OCI-LY1 (cell line): ENCODE measurements at regions not wholly inside any gene's neighbourhood (a gene's known extent, or its start where the extent isn't known, plus 50 kb on each side); places are given as distances from the start of the nearest gene placed in this dataset.

Experiments used
- H2AFZ ChIP-seq: fragments of 200-600 bp; sonication (generic), shearing (Covaris generic); 2 replicates; pipeline ENCODE4 v1.6.0; 2014; ENCODE audit warnings: antibody characterized with exemption, mild to moderate bottlenecking, low read length
- H3F3A ChIP-seq: fragments of 200-600 bp; sonication (generic), shearing (Covaris generic); 2 replicates; pipeline ENCODE4 v1.6.0; 2014; ENCODE audit warnings: mild to moderate bottlenecking, antibody characterized with exemption, low read length, moderate library complexity; ENCODE audit not compliant: insufficient read depth
- H3K27ac ChIP-seq: fragments of 200-600 bp; sonication (generic); 2 replicates; pipeline ENCODE4 v1.5.1; 2014; ENCODE audit warnings: low read length, mixed run types, mild to moderate bottlenecking, low read depth; ENCODE audit not compliant: poor library complexity, severe bottlenecking
- H3K27me3 ChIP-seq: fragments of 200-600 bp; sonication (generic); 2 replicates; pipeline ENCODE4 v1.6.0; 2014; ENCODE audit warnings: antibody characterized with exemption, mild to moderate bottlenecking, low read length, moderate library complexity; ENCODE audit not compliant: insufficient read depth
- H3K36me3 ChIP-seq: fragments of 200-600 bp; sonication (generic); 2 replicates; pipeline ENCODE4 v1.6.1; 2014; ENCODE audit warnings: mild to moderate bottlenecking, antibody characterized with exemption, low read length, moderate library complexity, mixed read lengths; ENCODE audit not compliant: insufficient read depth
- H3K4me1 ChIP-seq: fragments of 200-600 bp; sonication (generic); 2 replicates; pipeline ENCODE4 v1.5.1; 2014; ENCODE audit warnings: mild to moderate bottlenecking, low read length, moderate library complexity; ENCODE audit not compliant: insufficient read depth, severe bottlenecking
- H3K4me2 ChIP-seq: fragments of 200-600 bp; sonication (generic), shearing (Covaris generic); 2 replicates; pipeline ENCODE4 v1.6.1; 2014; ENCODE audit warnings: low read length
- H3K4me3 ChIP-seq: fragments of 200-600 bp; sonication (generic); 2 replicates; pipeline ENCODE4 v1.5.1; 2014; ENCODE audit warnings: low read length, low read depth, mild to moderate bottlenecking, mixed read lengths; ENCODE audit not compliant: poor library complexity, severe bottlenecking
- H3K79me2 ChIP-seq: fragments of 200-600 bp; shearing (Covaris generic); 2 replicates; pipeline ENCODE4 v1.6.1; 2016; ENCODE audit warnings: mixed run types, low read length, mixed read lengths; ENCODE audit not compliant: insufficient read depth
- H3K9ac ChIP-seq: fragments of 200-600 bp; sonication (generic), shearing (Covaris generic); 2 replicates; pipeline ENCODE4 v1.6.1; 2014; ENCODE audit warnings: mild to moderate bottlenecking, low read length, mixed read lengths
- H3K9me2 ChIP-seq: fragments of 200-600 bp; sonication (generic), shearing (Covaris generic); 2 replicates; pipeline ENCODE4 v1.6.1; 2014; ENCODE audit warnings: low read depth, mild to moderate bottlenecking, low read length, mixed read lengths
- H3K9me3 ChIP-seq: fragments of 200-600 bp; shearing (Covaris generic); 2 replicates; pipeline ENCODE4 v1.6.1; 2014; ENCODE audit warnings: low read length, mixed read lengths
- H4K20me1 ChIP-seq: fragments of 200-600 bp; sonication (generic), shearing (Covaris generic); 2 replicates; pipeline ENCODE4 v1.6.0; 2016; ENCODE audit warnings: mild to moderate bottlenecking, low read length; ENCODE audit not compliant: insufficient read depth
- CTCF ChIP-seq: fragments of 200-600 bp; sonication (generic), shearing (Covaris generic); IDR thresholded peaks from 2 replicates; pipeline ENCODE4 v1.5.1; 2017; ENCODE audit warnings: mild to moderate bottlenecking, antibody characterized with exemption, low read length, moderate library complexity, mixed read lengths
- EZH2 ChIP-seq: fragments of 200-600 bp; sonication (generic), shearing (Covaris generic); IDR thresholded peaks from 2 replicates; pipeline ENCODE4 v1.8.0; 2017; ENCODE audit warnings: borderline replicate concordance, mixed run types, mild to moderate bottlenecking, antibody characterized with exemption, low read length, moderate library complexity, mixed read lengths

GRCh38 chr1:218507355-218508002, 162.3 kb downstream of the TGFB2 start:
- no peaks in the 10 kb centered on the region for H3K9me2 ChIP-seq

GRCh38 chr1:218510153-218510772, 165.1 kb downstream of the TGFB2 start:
- Histone ChIP-seq H2AFZ (no peak overlapping the region), H3K9ac (no peak overlapping the region), H3K27me3 (no peaks in the 10 kb centered on the region), H3K79me2 (no peaks in the 10 kb centered on the region), H3K4me3 (no peak overlapping the region), H3K9me3 (0 out of 2 replicates have a peak, but pooled peaks cover 2% of the 10 kb centered on the region), H3F3A (no peaks in the 10 kb centered on the region), H3K36me3 (no peaks in the 10 kb centered on the region), H3K4me1 (no peaks in the 10 kb centered on the region), H3K9me2 (no peaks in the 10 kb centered on the region), H3K27ac (no peak overlapping the region), H3K4me2 (no peak overlapping the region), H4K20me1 (no peaks in the 10 kb centered on the region)
- TF ChIP-seq EZH2, result no peak
- TF ChIP-seq CTCF, result no peak

More at GRCh38 chr1:218507355-218508002, 162.3 kb downstream of the TGFB2 start:
- H3K27me3 ChIP-seq, result no peaks in the 10 kb centered on the region
- H3K79me2 ChIP-seq, result no peaks in the 10 kb centered on the region
- H3F3A ChIP-seq, result no peaks in the 10 kb centered on the region
- 0 out of 2 replicates have a peak, but pooled peaks cover 2% of the 10 kb centered on the region for H3K9me3 ChIP-seq
- H3K4me2 ChIP-seq, result no peak overlapping the region
- H3K4me3 ChIP-seq, result no peak overlapping the region
- H2AFZ ChIP-seq, result no peak overlapping the region
- no peak for TF ChIP-seq CTCF
- TF ChIP-seq EZH2, result no peak
- H3K4me1 ChIP-seq, result no peaks in the 10 kb centered on the region
- no peak overlapping the region for H3K27ac ChIP-seq
- no peak overlapping the region for H3K9ac ChIP-seq
- H4K20me1 ChIP-seq, result no peaks in the 10 kb centered on the region
- H3K36me3 ChIP-seq, result no peaks in the 10 kb centered on the region

GRCh38 chr1:218513328-218513727, 168.2 kb downstream of the TGFB2 start:
- no peaks in the 10 kb centered on the region for H3K4me1 ChIP-seq
- no peaks in the 10 kb centered on the region for H3K79me2 ChIP-seq
- no peak overlapping the region for H2AFZ ChIP-seq
- H3K27ac ChIP-seq, result no peak overlapping the region
- H3K9ac ChIP-seq, result no peak overlapping the region
- no peaks in the 10 kb centered on the region for H3K36me3 ChIP-seq
- H3K9me2 ChIP-seq, result no peaks in the 10 kb centered on the region
- no peak overlapping the region for H3K4me2 ChIP-seq
- no peaks in the 10 kb centered on the region for H3K27me3 ChIP-seq
- no peaks in the 10 kb centered on the region for H4K20me1 ChIP-seq
- H3K9me3 ChIP-seq, result no peaks in the 10 kb centered on the region
- H3F3A ChIP-seq, result no peaks in the 10 kb centered on the region
- TF ChIP-seq CTCF (no peak), EZH2 (no peak)
- H3K4me3 ChIP-seq, result no peak overlapping the region
